ENCODE measurements at regions not wholly inside any gene's neighbourhood (a gene's known extent, or its start where the extent isn't known, plus 50 kb on each side); places are given as distances from the start of the nearest gene placed in this dataset.
A peak's percentile ranks its signal among the peaks of the same experiment; 100 is the strongest.

- no peak overlapping the region for H4K8ac ChIP-seq (ENCODE audit: low read length)
- peaks cover under 1% of the 10 kb centered on the region for H3K4me1 ChIP-seq (ENCODE audit: control insufficient read depth, insufficient read depth, low read depth, low read length)
- H3K18ac ChIP-seq (ENCODE audit: low read depth in 1 of 2, low read length in 2 of 2): no peak overlapping the region
- peak; percentile 79 for DNase-seq
- no peak overlapping the region for H4K91ac ChIP-seq (ENCODE audit: low read length)
- peak overlapping the region; percentile 22 for H3K4me2 ChIP-seq (ENCODE audit: low read length, poor library complexity, severe bottlenecking)
- H3K36me3 ChIP-seq (ENCODE audit: control insufficient read depth in 1 of 2, insufficient read depth in 2 of 2, low read depth in 1 of 2, low read length in 2 of 2): no peaks in the 10 kb centered on the region
- H3K27me3 ChIP-seq (ENCODE audit: control insufficient read depth in 1 of 2, insufficient read depth in 1 of 2, low read length in 2 of 2): no peaks in the 10 kb centered on the region
- H3K4ac ChIP-seq (ENCODE audit: low read depth in 1 of 2, low read length in 2 of 2): no peak overlapping the region
- no peaks in the 10 kb centered on the region for H3K79me1 ChIP-seq (replicated peaks; ENCODE audit: low read length, poor library complexity, severe bottlenecking)
- no peak overlapping the region for H3K23ac ChIP-seq (ENCODE audit: low read length in 2 of 2)
- H3K9me3 ChIP-seq (ENCODE audit: control insufficient read depth, low read length): no peaks in the 10 kb centered on the region
- no peak overlapping the region for H2AK5ac ChIP-seq (ENCODE audit: low read length, severe bottlenecking)
- peak overlapping the region in 1 of 2 experiments; percentile 1 for H3K4me3 ChIP-seq (ENCODE audit: insufficient read depth in 1 of 2, low read depth in 1 of 2, low read length in 2 of 2)
- no peak overlapping the region for H2BK12ac ChIP-seq (ENCODE audit: low read length in 2 of 2)
- peak overlapping the region; percentile 54 for H3K9ac ChIP-seq (ENCODE audit: low read length)
- no peak overlapping the region for H2BK15ac ChIP-seq (ENCODE audit: low read depth, poor library complexity, severe bottlenecking)
- WGBS: 0% methylated on average over 5 of the region's 6 CpGs
- no peak overlapping the region for H2BK120ac ChIP-seq (ENCODE audit: low read depth, low read length)
- H2AFZ ChIP-seq (ENCODE audit: low read depth, low read length): no peak overlapping the region
- H3K14ac ChIP-seq (ENCODE audit: low read length in 2 of 2): no peak overlapping the region
- no peak overlapping the region for H3K27ac ChIP-seq (ENCODE audit: low read length, poor library complexity, severe bottlenecking)
- no peak overlapping the region for H2BK5ac ChIP-seq (ENCODE audit: low read depth, low read length, poor library complexity, severe bottlenecking)
These were observed 343.5 kb downstream of the RFPL4B start for GRCh38 chr6:112690497-112691202.

DNA sequence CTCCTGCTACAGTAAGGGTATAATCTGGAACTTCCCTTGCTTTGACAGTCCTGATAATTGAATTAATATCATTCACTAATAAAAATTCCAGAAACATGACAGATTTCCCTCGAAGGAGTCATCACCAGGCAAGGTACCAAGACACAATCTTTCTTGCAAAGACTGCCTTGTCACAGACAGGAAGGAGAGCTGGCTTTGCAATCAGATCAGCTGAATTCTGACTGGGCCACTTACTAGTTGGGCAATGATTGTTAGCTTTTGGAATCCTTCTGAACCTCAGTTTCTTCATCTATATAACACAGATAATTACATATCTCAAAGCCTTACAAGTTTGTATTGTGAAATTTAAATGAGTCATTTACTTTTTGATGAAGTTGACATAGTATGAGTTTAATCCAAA lies 344.2 kb downstream of the RFPL4B start:
- H3K9me3 ChIP-seq (ENCODE audit: control insufficient read depth, low read length): no peaks in the 10 kb centered on the region
- H3K27ac ChIP-seq (ENCODE audit: low read length, poor library complexity, severe bottlenecking): no peak overlapping the region

DNA sequence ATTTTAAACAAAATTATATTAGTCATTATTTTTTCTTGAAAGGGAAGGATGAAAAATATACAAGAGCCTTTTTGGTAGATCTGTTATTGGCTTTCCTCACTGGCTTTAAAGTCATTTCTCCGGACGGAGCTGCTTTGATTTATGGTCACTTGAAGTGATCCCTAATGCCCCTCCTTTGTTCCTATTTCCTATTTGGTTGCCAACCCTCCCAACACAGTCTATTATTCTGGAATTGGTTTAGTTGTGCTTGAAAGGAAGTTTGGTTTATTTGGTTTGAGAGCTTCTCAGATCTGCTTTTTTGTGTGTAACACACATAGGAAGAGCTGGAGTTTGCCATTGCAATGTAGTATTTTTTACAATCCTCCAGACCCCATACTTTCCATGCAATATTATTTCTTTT lies 347.9 kb downstream of the RFPL4B start:
- WGBS: 35% methylated on average over 2 of the region's 2 CpGs
- Histone ChIP-seq H3K4me3 (ENCODE audit: insufficient read depth in 1 of 2, low read depth in 1 of 2, low read length in 2 of 2) (no peak overlapping the region), H3K27ac (ENCODE audit: low read length, poor library complexity, severe bottlenecking) (no peak overlapping the region)

More for the DNA sequence above, 344.2 kb downstream of the RFPL4B start:
- H3K18ac ChIP-seq (ENCODE audit: low read depth in 1 of 2, low read length in 2 of 2): no peak overlapping the region
- no peaks in the 10 kb centered on the region for H3K4me1 ChIP-seq (ENCODE audit: control insufficient read depth, insufficient read depth, low read depth, low read length)
- H2BK12ac ChIP-seq (ENCODE audit: low read length in 2 of 2): no peak overlapping the region
- no peak overlapping the region for H3K4ac ChIP-seq (ENCODE audit: low read depth in 1 of 2, low read length in 2 of 2)
- no peaks in the 10 kb centered on the region for H3K36me3 ChIP-seq (ENCODE audit: control insufficient read depth in 1 of 2, insufficient read depth in 2 of 2, low read depth in 1 of 2, low read length in 2 of 2)
- no peak overlapping the region for H2BK15ac ChIP-seq (ENCODE audit: low read depth, poor library complexity, severe bottlenecking)
- no peak overlapping the region for H3K14ac ChIP-seq (ENCODE audit: low read length in 2 of 2)
- H3K4me3 ChIP-seq (ENCODE audit: insufficient read depth in 1 of 2, low read depth in 1 of 2, low read length in 2 of 2): no peak overlapping the region
- 0% methylated on average over 1 of the region's 1 CpG for WGBS
- no peak overlapping the region for H2BK5ac ChIP-seq (ENCODE audit: low read depth, low read length, poor library complexity, severe bottlenecking)
- H2AK5ac ChIP-seq (ENCODE audit: low read length, severe bottlenecking): no peak overlapping the region
- no peak overlapping the region for H2AFZ ChIP-seq (ENCODE audit: low read depth, low read length)
- no peaks in the 10 kb centered on the region for H3K79me1 ChIP-seq (replicated peaks; ENCODE audit: low read length, poor library complexity, severe bottlenecking)
- H3K27me3 ChIP-seq (ENCODE audit: control insufficient read depth in 1 of 2, insufficient read depth in 1 of 2, low read length in 2 of 2): no peaks in the 10 kb centered on the region
- H2BK120ac ChIP-seq (ENCODE audit: low read depth, low read length): no peak overlapping the region
- no peak overlapping the region for H3K4me2 ChIP-seq (ENCODE audit: low read length, poor library complexity, severe bottlenecking)
- no peak overlapping the region for H3K23ac ChIP-seq (ENCODE audit: low read length in 2 of 2)
- H4K91ac ChIP-seq (ENCODE audit: low read length): no peak overlapping the region
- no peak overlapping the region for H4K8ac ChIP-seq (ENCODE audit: low read length)
- H3K9ac ChIP-seq (ENCODE audit: low read length): peak overlapping the region; percentile 54
- peak; percentile 83 for DNase-seq

DNA sequence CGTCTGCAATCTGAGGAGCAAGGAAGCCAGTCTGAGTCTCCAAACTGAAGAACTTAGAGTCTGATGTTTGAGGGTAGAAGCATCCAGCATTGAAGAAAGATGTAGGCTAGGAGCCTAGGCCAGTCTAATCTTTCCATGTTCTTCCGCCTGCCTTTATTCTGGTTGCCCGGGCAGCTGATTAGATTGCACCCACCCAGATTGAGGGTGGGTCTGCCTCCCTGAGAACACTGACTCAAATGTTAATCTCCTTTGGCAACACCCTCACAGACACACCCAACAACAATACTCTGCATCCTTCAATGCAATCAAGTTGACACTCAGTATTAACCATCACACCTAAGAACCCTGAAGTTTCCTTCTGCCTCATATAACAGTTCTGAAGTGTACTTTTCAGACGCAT lies 350.1 kb downstream of the RFPL4B start:
- H3K4ac ChIP-seq (ENCODE audit: low read depth in 1 of 2, low read length in 2 of 2): no peak overlapping the region
- H3K23ac ChIP-seq (ENCODE audit: low read length in 2 of 2): no peak overlapping the region
- H3K36me3 ChIP-seq (ENCODE audit: control insufficient read depth in 1 of 2, insufficient read depth in 2 of 2, low read depth in 1 of 2, low read length in 2 of 2): no peaks in the 10 kb centered on the region
- no peak overlapping the region for H3K18ac ChIP-seq (ENCODE audit: low read depth in 1 of 2, low read length in 2 of 2)
- H3K4me2 ChIP-seq (ENCODE audit: low read length, poor library complexity, severe bottlenecking): no peak overlapping the region
- H2AFZ ChIP-seq (ENCODE audit: low read depth, low read length): no peak overlapping the region
- peaks cover 4% of the 10 kb centered on the region for H3K4me1 ChIP-seq (ENCODE audit: control insufficient read depth, insufficient read depth, low read depth, low read length)
- H3K27me3 ChIP-seq (ENCODE audit: control insufficient read depth in 1 of 2, insufficient read depth in 1 of 2, low read length in 2 of 2): no peaks in the 10 kb centered on the region
- H4K8ac ChIP-seq (ENCODE audit: low read length): no peak overlapping the region
- no peak overlapping the region for H2AK5ac ChIP-seq (ENCODE audit: low read length, severe bottlenecking)
- 99% methylated on average over 4 of the region's 4 CpGs for WGBS
- DNase-seq: no peak
- no peaks in the 10 kb centered on the region for H3K9me3 ChIP-seq (ENCODE audit: control insufficient read depth, low read length)
- no peak overlapping the region for H3K9ac ChIP-seq (ENCODE audit: low read length)
- H3K14ac ChIP-seq (ENCODE audit: low read length in 2 of 2): no peak overlapping the region
- no peak overlapping the region for H4K91ac ChIP-seq (ENCODE audit: low read length)
- H3K79me1 ChIP-seq (replicated peaks; ENCODE audit: low read length, poor library complexity, severe bottlenecking): no peaks in the 10 kb centered on the region
- H2BK15ac ChIP-seq (ENCODE audit: low read depth, poor library complexity, severe bottlenecking): no peak overlapping the region
- H2BK120ac ChIP-seq (ENCODE audit: low read depth, low read length): no peak overlapping the region
- H3K27ac ChIP-seq (ENCODE audit: low read length, poor library complexity, severe bottlenecking): no peak overlapping the region
- no peak overlapping the region for H2BK12ac ChIP-seq (ENCODE audit: low read length in 2 of 2)
- H2BK5ac ChIP-seq (ENCODE audit: low read depth, low read length, poor library complexity, severe bottlenecking): no peak overlapping the region
- H3K4me3 ChIP-seq (ENCODE audit: insufficient read depth in 1 of 2, low read depth in 1 of 2, low read length in 2 of 2): no peak overlapping the region

More for the DNA sequence above, 347.9 kb downstream of the RFPL4B start:
- no peak for DNase-seq
- no peak overlapping the region for H4K91ac ChIP-seq (ENCODE audit: low read length)
- no peak overlapping the region for H3K14ac ChIP-seq (ENCODE audit: low read length in 2 of 2)
- H2AK5ac ChIP-seq (ENCODE audit: low read length, severe bottlenecking): no peak overlapping the region
- H2BK12ac ChIP-seq (ENCODE audit: low read length in 2 of 2): no peak overlapping the region
- H3K23ac ChIP-seq (ENCODE audit: low read length in 2 of 2): no peak overlapping the region
- H2BK5ac ChIP-seq (ENCODE audit: low read depth, low read length, poor library complexity, severe bottlenecking): no peak overlapping the region
- H2BK15ac ChIP-seq (ENCODE audit: low read depth, poor library complexity, severe bottlenecking): no peak overlapping the region
- H3K79me1 ChIP-seq (replicated peaks; ENCODE audit: low read length, poor library complexity, severe bottlenecking): no peaks in the 10 kb centered on the region
- no peak overlapping the region for H4K8ac ChIP-seq (ENCODE audit: low read length)
- H3K4me2 ChIP-seq (ENCODE audit: low read length, poor library complexity, severe bottlenecking): no peak overlapping the region
- no peaks in the 10 kb centered on the region for H3K4me1 ChIP-seq (ENCODE audit: control insufficient read depth, insufficient read depth, low read depth, low read length)
- H3K4ac ChIP-seq (ENCODE audit: low read depth in 1 of 2, low read length in 2 of 2): no peak overlapping the region
- H3K18ac ChIP-seq (ENCODE audit: low read depth in 1 of 2, low read length in 2 of 2): no peak overlapping the region
- no peak overlapping the region for H3K9ac ChIP-seq (ENCODE audit: low read length)
- no peaks in the 10 kb centered on the region for H3K36me3 ChIP-seq (ENCODE audit: control insufficient read depth in 1 of 2, insufficient read depth in 2 of 2, low read depth in 1 of 2, low read length in 2 of 2)
- no peak overlapping the region for H2AFZ ChIP-seq (ENCODE audit: low read depth, low read length)
- H2BK120ac ChIP-seq (ENCODE audit: low read depth, low read length): no peak overlapping the region
- H3K27me3 ChIP-seq (ENCODE audit: control insufficient read depth in 1 of 2, insufficient read depth in 1 of 2, low read length in 2 of 2): no peaks in the 10 kb centered on the region
- no peaks in the 10 kb centered on the region for H3K9me3 ChIP-seq (ENCODE audit: control insufficient read depth, low read length)

Measured in mesenchymal stem cell (in vitro differentiated cells and primary cell).